ENCODE measurements at regions not wholly inside any gene's neighbourhood (a gene's known extent, or its start where the extent isn't known, plus 50 kb on each side); places are given as distances from the start of the nearest gene placed in this dataset.

- TF ChIP-seq CTCF (optimal IDR thresholded peaks at IDR 0.05 in 1 of 3, IDR thresholded peaks at IDR 0.05 in 1 of 3, conservative IDR thresholded peaks at IDR 0.05 in 1 of 3; ENCODE audit: extremely low read depth in 1 of 3, insufficient read depth in 2 of 3, low read length in 3 of 3) (no peak), EZH2 (IDR thresholded peaks at IDR 0.05; ENCODE audit: low read length) (no peak)
Measured at GRCh38 chr2:239756031-239756789, 268.9 kb downstream of the NDUFA10 start.

Measured in keratinocyte (primary cell).